Hematopoietic multipotent progenitor cell treated with erythropoietin and hydrocortisone succinate and interleukin-3 and kit ligand, for 17 days (in vitro differentiated cells): ENCODE measurements at regions not wholly inside any gene's neighbourhood (a gene's known extent, or its start where the extent isn't known, plus 50 kb on each side); places are given as distances from the start of the nearest gene placed in this dataset.
"Not testable (repeated sequence)": the region's sequence is repeated elsewhere in the genome, so short reads cannot be mapped to it uniquely, and the experiment has no call there.

Source experiments
- DNase-seq: peaks from one replicate; pipeline ENCODE4 v3.0.0-alpha.2; 2015; ENCODE audit warnings: low spot score

- no peak for DNase-seq
These were observed 606.7 kb downstream of the TAF11L14 start for GRCh38 chr5:18240971-18241370.

- DNase-seq: no peak
These were observed 609.6 kb downstream of the TAF11L14 start for GRCh38 chr5:18243846-18244245.

- no peak for DNase-seq
These were observed 610.0 kb downstream of the TAF11L14 start for GRCh38 chr5:18244309-18244708.

- no peak for DNase-seq
These were observed 618.3 kb downstream of the TAF11L14 start for GRCh38 chr5:18252559-18252958.

GRCh38 chr5:18264126-18264882 lies 630.0 kb downstream of the TAF11L14 start:
- no peak for DNase-seq

GRCh38 chr5:18270635-18271338 lies 636.5 kb downstream of the TAF11L14 start:
- no peak for DNase-seq

- no peak for DNase-seq
These were observed 642.7 kb downstream of the TAF11L14 start for GRCh38 chr5:18276939-18277338.

- DNase-seq: no peak
These were observed 647.8 kb downstream of the TAF11L14 start for GRCh38 chr5:18281947-18282581.

GRCh38 chr5:18285257-18285656 lies 651.0 kb downstream of the TAF11L14 start:
- DNase-seq: no peak

- DNase-seq: no peak
These were observed 657.9 kb downstream of the TAF11L14 start for GRCh38 chr5:18292146-18292545.

- not testable (repeated sequence) for DNase-seq
These were observed 661.4 kb downstream of the TAF11L14 start for GRCh38 chr5:18295696-18296095.

- DNase-seq: no peak
These were observed 664.9 kb downstream of the TAF11L14 start for GRCh38 chr5:18299166-18299565.

- no peak for DNase-seq
These were observed 671.1 kb downstream of the TAF11L14 start for GRCh38 chr5:18305288-18305924.

GRCh38 chr5:18311266-18311665 lies 677.0 kb downstream of the TAF11L14 start:
- no peak for DNase-seq

- no peak for DNase-seq
These were observed 677.8 kb downstream of the TAF11L14 start for GRCh38 chr5:18312016-18312415.

GRCh38 chr5:18314192-18314778 lies 680.0 kb downstream of the TAF11L14 start:
- no peak for DNase-seq

GRCh38 chr5:18321262-18321942 lies 687.1 kb downstream of the TAF11L14 start:
- no peak for DNase-seq

- no peak for DNase-seq
These were observed 689.6 kb downstream of the TAF11L14 start for GRCh38 chr5:18323891-18324290.

- DNase-seq: no peak
These were observed 691.2 kb downstream of the TAF11L14 start for GRCh38 chr5:18325431-18325830.

GRCh38 chr5:18329328-18329727 lies 695.1 kb downstream of the TAF11L14 start:
- no peak for DNase-seq

GRCh38 chr5:18333841-18334240 lies 699.6 kb downstream of the TAF11L14 start:
- DNase-seq: no peak

- DNase-seq: no peak
These were observed 700.7 kb downstream of the TAF11L14 start for GRCh38 chr5:18334949-18335348.
